ENCODE measurements at regions not wholly inside any gene's neighbourhood (a gene's known extent, or its start where the extent isn't known, plus 50 kb on each side); places are given as distances from the start of the nearest gene placed in this dataset.

GRCh38 chr22:35150183-35151107, 84.5 kb downstream of the ISX start:
- Histone ChIP-seq H3K4me1 (replicated peaks in 1 of 4; ENCODE audit: control insufficient read depth in 3 of 4, insufficient read depth in 4 of 4, low read length in 3 of 4) (peaks cover 0 to 7% (median 1%) of the 10 kb centered on the region in 4 experiments; a peak in 4 of 7 replicates), H4K20me1 (replicated peaks in 1 of 2; ENCODE audit: control insufficient read depth in 1 of 2, insufficient read depth in 2 of 2, low read length in 2 of 2) (no peaks in the 10 kb centered on the region), H2BK120ac (replicated peaks; ENCODE audit: low read depth, low read length) (peak overlapping the region; percentile 45), H3K79me2 (ENCODE audit: control insufficient read depth in 1 of 2, insufficient read depth in 2 of 2, low read length in 2 of 2) (no peaks in the 10 kb centered on the region), H2BK5ac (ENCODE audit: low read depth, low read length) (0 out of 2 replicates have a peak overlapping the region, but pooled peaks have one; percentile 1), H3K23me2 (ENCODE audit: low read depth, low read length) (no peaks in the 10 kb centered on the region), H3K14ac (ENCODE audit: insufficient read length) (no peak overlapping the region), H4K91ac (replicated peaks; ENCODE audit: insufficient read length, low read length) (no peak overlapping the region), H3K27me3 (replicated peaks in 1 of 4; ENCODE audit: control insufficient read depth in 3 of 4, extremely low read depth in 1 of 4, insufficient read depth in 3 of 4, low read length in 3 of 4) (0 out of 7 replicates have a peak, but pooled peaks cover 0 to 4% (median 0%) of the 10 kb centered on the region in 4 experiments), H3K4me3 (ENCODE audit: extremely low read depth in 1 of 4, insufficient read depth in 2 of 4, low read depth in 3 of 4, low read length in 4 of 4) (no peak overlapping the region), H3K36me3 (ENCODE audit: control insufficient read depth in 2 of 4, insufficient read depth in 4 of 4, low read length in 3 of 4) (no peaks in the 10 kb centered on the region), H4K5ac (ENCODE audit: insufficient read length, low read depth, low read length) (no peak overlapping the region), H3K27ac (ENCODE audit: low read depth, low read length) (no peak overlapping the region), H2BK15ac (ENCODE audit: low read length) (0 out of 2 replicates have a peak overlapping the region, but pooled peaks have one; percentile 40), H2AFZ (ENCODE audit: low read length) (no peak overlapping the region), H2BK12ac (ENCODE audit: low read depth, low read length) (peak overlapping the region; percentile 60; the same call in 1 of the 2 replicates), H2BK20ac (ENCODE audit: low read length) (peak overlapping the region; percentile 89; the same call in 1 of the 2 replicates), H3K18ac (ENCODE audit: extremely low read depth, low read length) (no peak overlapping the region), H3K4ac (replicated peaks; ENCODE audit: insufficient read length, low read depth, low read length) (no peak overlapping the region), H3K4me2 (ENCODE audit: insufficient read depth in 1 of 2, low read depth in 2 of 2, low read length in 2 of 2) (no peak overlapping the region), H3K9me3 (ENCODE audit: insufficient read depth in 2 of 2, low read depth in 1 of 2, low read length in 1 of 2) (no peaks in the 10 kb centered on the region), H3K56ac (replicated peaks; ENCODE audit: insufficient read length, low read depth, low read length) (no peak overlapping the region), H4K8ac (ENCODE audit: extremely low read depth, insufficient read depth, low read length) (no peak overlapping the region), H3K79me1 (ENCODE audit: low read depth, low read length) (no peaks in the 10 kb centered on the region), H3K23ac (ENCODE audit: insufficient read length) (no peak overlapping the region), H3K9ac (replicated peaks in 1 of 4; ENCODE audit: extremely low read depth in 1 of 4, low read depth in 3 of 4, low read length in 3 of 4) (no peak overlapping the region), H2AK5ac (ENCODE audit: low read depth, low read length) (no peak overlapping the region)
- ChIA-PET POLR2A (ENCODE audit: partially characterized antibody) (interaction anchor here (0.9 kb wide), 3 partner anchors 8 to 114 kb away, joined by 3 read pairs; no protein-coding TSS in a partner anchor), CTCF (ENCODE audit: partially characterized antibody) (interaction anchor here (0.7 to 6.7 kb wide), 72 partner anchors 9 to 1340 kb away, joined by 3 to 71 read pairs (median 4); no protein-coding TSS in a partner anchor)
- peak; percentile 58 to 94 for DNase-seq (ENCODE audit: low read depth in 1 of 2, low spot score in 2 of 2)
- TF ChIP-seq, protein P1, sequence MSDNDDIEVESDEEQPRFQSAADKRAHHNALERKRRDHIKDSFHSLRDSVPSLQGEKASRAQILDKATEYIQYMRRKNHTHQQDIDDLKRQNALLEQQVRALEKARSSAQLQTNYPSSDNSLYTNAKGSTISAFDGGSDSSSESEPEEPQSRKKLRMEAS (IDR thresholded peaks at IDR 0.05): 0 out of 2 replicates have a peak, but pooled peaks have one; percentile 24
- peak; percentile 76 to 84 for TF ChIP-seq RAD21 (IDR thresholded peaks at IDR 0.05 in 1 of 2, conservative IDR thresholded peaks at IDR 0.05 in 1 of 2; ENCODE audit: low read depth in 2 of 2, low read length in 2 of 2)
- TF ChIP-seq CTCF (IDR thresholded peaks at IDR 0.05; ENCODE audit: control extremely low read depth in 1 of 3, insufficient read depth in 1 of 3, low read depth in 1 of 3, low read length in 3 of 3): peak; percentile 74 to 91 (median 83)
- TF ChIP-seq SAP30 (IDR thresholded peaks at IDR 0.05; ENCODE audit: insufficient read depth, insufficient replicate concordance, low read length): no peak
- TF ChIP-seq NRF1 (IDR thresholded peaks at IDR 0.05; ENCODE audit: low read depth, low read length): no peak
- peak; percentile 42; the same call in 1 of the 2 replicates for TF ChIP-seq YY1 (IDR thresholded peaks at IDR 0.05; ENCODE audit: low read depth, low read length)
- WGBS, 2 experiments (ENCODE audit: extremely low coverage in 1 of 2, insufficient coverage in 1 of 2, insufficient read length in 1 of 2, insufficient replicate concordance in 2 of 2, low coverage in 1 of 2, low lambda C conversion rate in 2 of 2, missing lambda C conversion rate in 1 of 2): 65% methylated on average over 22 of the region's 22 CpGs; no CpG with 5 or more reads in 1 of the 2 experiments
- FAIRE-seq: peak; percentile 55

Measured in H1 (cell line).